ENCODE measurements at regions not wholly inside any gene's neighbourhood (a gene's known extent, or its start where the extent isn't known, plus 50 kb on each side); places are given as distances from the start of the nearest gene placed in this dataset.

- H3K9me3 ChIP-seq (ENCODE audit: low read length), result no peaks in the 10 kb centered on the region
- H3K4me3 ChIP-seq (replicated peaks in 1 of 3; ENCODE audit: insufficient read depth in 1 of 3, low read depth in 2 of 3, low read length in 3 of 3), result no peak overlapping the region
- no peaks in the 10 kb centered on the region for H3K79me2 ChIP-seq (ENCODE audit: insufficient read depth, low read length)
- whole genome bisulfite sequencing (ENCODE audit: low lambda C conversion rate), result 90% methylated on average over 3 of the region's 3 CpGs
- H3K27me3 ChIP-seq (ENCODE audit: control insufficient read depth in 1 of 2, insufficient read depth in 2 of 2, low read length in 2 of 2), result no peaks in the 10 kb centered on the region
- TF ChIP-seq ZBED4 (CRISPR knock-in tag; IDR thresholded peaks at IDR 0.05; ENCODE audit: borderline replicate concordance) (no peak), PHF5A (CRISPR knock-in tag; IDR thresholded peaks at IDR 0.05; ENCODE audit: low read depth, unreplicated experiment) (no peak)
- ATAC-seq (no peak), FAIRE-seq (no peak), DNase-seq (ENCODE audit: low spot score) (no peak)
- no peak overlapping the region for H3K27ac ChIP-seq (ENCODE audit: extremely low read length, insufficient read depth, low read length)
- H2AFZ ChIP-seq (ENCODE audit: low read length), result no peak overlapping the region
- no peak overlapping the region for H3K9ac ChIP-seq (ENCODE audit: insufficient read depth, low read depth, low read length)
- ChIA-PET CTCF (ENCODE audit: low intra/inter-chr PET ratio, low total read pairs) (no interaction called here), POLR2A (no interaction called here)
- H3K4me1 ChIP-seq (ENCODE audit: insufficient read depth, low read length), result peaks cover 8% of the 10 kb centered on the region
- intact Hi-C loops (cut with micrococcal nuclease; ENCODE audit: unreplicated experiment), result no loop called here
- H3K4me2 ChIP-seq (ENCODE audit: low read depth, low read length), result no peak overlapping the region
- BruUV-seq (replicated peaks), result no TSS peak
- in situ Hi-C loops (cut with HindIII; ENCODE audit: extremely low pct_ligation_motif_present, low pct_unique_long_range_greater_than_20kb), result no loop called here
- H3K36me3 ChIP-seq (replicated peaks in 1 of 2; ENCODE audit: control insufficient read depth in 1 of 2, insufficient read depth in 2 of 2, low read length in 2 of 2), result no peaks in the 10 kb centered on the region
- no peaks in the 10 kb centered on the region for H4K20me1 ChIP-seq (ENCODE audit: insufficient read depth, low read length)
These were observed 171.5 kb upstream of the AKIRIN2 start for GRCh38 chr6:87873556-87873955.

GRCh38 chr6:87870556-87870955 lies 168.5 kb upstream of the AKIRIN2 start:
- POLR2A ChIA-PET, result no interaction called here
- TF ChIP-seq ISL2 (CRISPR knock-in tag; IDR thresholded peaks at IDR 0.05) (no peak), EZH2 (conservative IDR thresholded peaks at IDR 0.05; ENCODE audit: low read depth, low read length) (no peak), NAIF1 (CRISPR knock-in tag; IDR thresholded peaks at IDR 0.05; ENCODE audit: borderline replicate concordance) (no peak), ZFP62 (CRISPR knock-in tag; IDR thresholded peaks at IDR 0.05) (no peak), PHF20 (CRISPR knock-in tag; IDR thresholded peaks at IDR 0.05) (no peak), HOXD1 (CRISPR knock-in tag; IDR thresholded peaks at IDR 0.05) (no peak), ZNF792 (CRISPR knock-in tag; IDR thresholded peaks at IDR 0.05) (no peak), ZNF251 (CRISPR knock-in tag; IDR thresholded peaks at IDR 0.05) (no peak), ZUFSP (CRISPR knock-in tag; IDR thresholded peaks at IDR 0.05; ENCODE audit: borderline replicate concordance) (no peak), POGZ (CRISPR knock-in tag; IDR thresholded peaks at IDR 0.05) (no peak), NPAS2 (CRISPR knock-in tag; IDR thresholded peaks at IDR 0.05; ENCODE audit: borderline replicate concordance) (no peak), ZNF441 (CRISPR knock-in tag; IDR thresholded peaks at IDR 0.05; ENCODE audit: borderline replicate concordance) (no peak), ZNF878 (CRISPR knock-in tag; IDR thresholded peaks at IDR 0.05) (no peak), ZNF629 (CRISPR knock-in tag; conservative IDR thresholded peaks at IDR 0.05) (no peak)

More at GRCh38 chr6:87870556-87870955, 168.5 kb upstream of the AKIRIN2 start:
- Histone ChIP-seq H4K20me1 (ENCODE audit: insufficient read depth, low read length) (no peaks in the 10 kb centered on the region), H3K79me2 (ENCODE audit: insufficient read depth, low read length) (no peaks in the 10 kb centered on the region), H3K27ac (ENCODE audit: extremely low read length, insufficient read depth, low read length) (no peak overlapping the region), H3K4me3 (replicated peaks in 1 of 3; ENCODE audit: insufficient read depth in 1 of 3, low read depth in 2 of 3, low read length in 3 of 3) (no peak overlapping the region), H2AFZ (ENCODE audit: low read length) (no peak overlapping the region), H3K9me3 (ENCODE audit: low read length) (no peaks in the 10 kb centered on the region), H3K4me1 (ENCODE audit: insufficient read depth, low read length) (peaks cover 8% of the 10 kb centered on the region), H3K4me2 (ENCODE audit: low read depth, low read length) (no peak overlapping the region), H3K9ac (ENCODE audit: insufficient read depth, low read depth, low read length) (no peak overlapping the region), H3K27me3 (ENCODE audit: control insufficient read depth in 1 of 2, insufficient read depth in 2 of 2, low read length in 2 of 2) (no peaks in the 10 kb centered on the region), H3K36me3 (replicated peaks in 1 of 2; ENCODE audit: control insufficient read depth in 1 of 2, insufficient read depth in 2 of 2, low read length in 2 of 2) (no peaks in the 10 kb centered on the region)
- no peak for ATAC-seq
- BruUV-seq (replicated peaks), result no TSS peak
- no peak for FAIRE-seq
- CTCF ChIA-PET (ENCODE audit: low intra/inter-chr PET ratio, low total read pairs), result no interaction called here
- no peak for DNase-seq (ENCODE audit: low spot score)
- 61% methylated on average over 3 of the region's 3 CpGs for WGBS (ENCODE audit: low lambda C conversion rate)
- in situ Hi-C loops (cut with HindIII; ENCODE audit: extremely low pct_ligation_motif_present, low pct_unique_long_range_greater_than_20kb) (no loop called here), intact Hi-C loops (cut with micrococcal nuclease; ENCODE audit: unreplicated experiment) (no loop called here)
